Lower leg skin (tissue), 4 donors: ENCODE measurements at regions not wholly inside any gene's neighbourhood (a gene's known extent, or its start where the extent isn't known, plus 50 kb on each side); places are given as distances from the start of the nearest gene placed in this dataset.

Experiments used
- DNase-seq, 2 donors: peaks; one replicate each; pipeline ENCODE4 v3.0.0-alpha.2; 2019; ENCODE audit warnings: low spot score in 2 of 2
- H3K4me3 ChIP-seq: fragments of 200-600 bp; sonication (generic); 2 replicates; pipeline ENCODE4 v1.5.1; 2017; ENCODE audit warnings: mild to moderate bottlenecking, low read depth; ENCODE audit not compliant: poor library complexity, severe bottlenecking
- POLR2A ChIP-seq, 2 donors: fragments of 450-650 bp; IDR thresholded peaks; one replicate each; pipeline ENCODE4 v1.6.1; 2016 to 2017; ENCODE audit warnings: antibody characterized with exemption in 2 of 2, mild to moderate bottlenecking in 1 of 2, moderate library complexity in 1 of 2
- WGBS, 2 donors: methylation state at CpG; one replicate each; pipeline ENCODE4 v1.1.5; 2018; 5-methylcytosine and 5-hydroxymethylcytosine counted together
- intact Hi-C: fragments of 100-400 bp; cut with DNase I; formaldehyde crosslinking; loops from one replicate; pipeline ENCODE4 v1.15.0; 2023; ENCODE audit warnings: low total_unique reads
- TF ChIP-seq, protein P1 (sequence below), 3 donors: fragments of 450-650 bp; IDR thresholded peaks; one replicate each; pipeline ENCODE4 v1.5.1; 2016; ENCODE audit warnings: antibody characterized with exemption in 3 of 3, mild to moderate bottlenecking in 3 of 3, moderate library complexity in 2 of 3

DNA sequence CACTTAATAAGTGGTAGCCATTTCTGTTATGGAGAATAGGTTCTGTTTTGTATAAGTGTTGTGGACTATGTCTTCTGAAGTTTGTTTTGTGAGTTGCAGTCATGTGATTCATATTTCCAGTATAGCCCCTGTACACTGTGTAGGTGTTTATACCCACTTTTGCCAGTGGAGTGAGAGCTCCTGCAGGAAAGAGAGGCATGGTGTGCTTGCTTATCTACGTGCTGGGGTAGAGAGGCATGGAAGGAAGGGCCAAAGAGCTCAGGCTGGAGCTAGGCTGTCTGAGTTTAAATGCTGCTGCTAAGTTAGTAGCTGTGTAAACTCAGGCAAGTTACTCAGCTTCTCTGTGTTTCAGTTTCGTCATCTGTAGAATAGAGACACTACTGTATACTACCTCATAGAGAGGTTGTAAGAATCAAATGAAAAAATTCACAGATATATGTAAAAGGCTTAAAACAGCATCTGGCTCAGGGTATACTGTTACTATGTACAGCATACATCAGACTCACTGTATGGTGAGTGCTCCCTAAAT is 88.2 kb upstream of the SLC38A2 start:
- no peak for TF ChIP-seq POLR2A (IDR thresholded peaks at IDR 0.05)
- TF ChIP-seq, protein P1, sequence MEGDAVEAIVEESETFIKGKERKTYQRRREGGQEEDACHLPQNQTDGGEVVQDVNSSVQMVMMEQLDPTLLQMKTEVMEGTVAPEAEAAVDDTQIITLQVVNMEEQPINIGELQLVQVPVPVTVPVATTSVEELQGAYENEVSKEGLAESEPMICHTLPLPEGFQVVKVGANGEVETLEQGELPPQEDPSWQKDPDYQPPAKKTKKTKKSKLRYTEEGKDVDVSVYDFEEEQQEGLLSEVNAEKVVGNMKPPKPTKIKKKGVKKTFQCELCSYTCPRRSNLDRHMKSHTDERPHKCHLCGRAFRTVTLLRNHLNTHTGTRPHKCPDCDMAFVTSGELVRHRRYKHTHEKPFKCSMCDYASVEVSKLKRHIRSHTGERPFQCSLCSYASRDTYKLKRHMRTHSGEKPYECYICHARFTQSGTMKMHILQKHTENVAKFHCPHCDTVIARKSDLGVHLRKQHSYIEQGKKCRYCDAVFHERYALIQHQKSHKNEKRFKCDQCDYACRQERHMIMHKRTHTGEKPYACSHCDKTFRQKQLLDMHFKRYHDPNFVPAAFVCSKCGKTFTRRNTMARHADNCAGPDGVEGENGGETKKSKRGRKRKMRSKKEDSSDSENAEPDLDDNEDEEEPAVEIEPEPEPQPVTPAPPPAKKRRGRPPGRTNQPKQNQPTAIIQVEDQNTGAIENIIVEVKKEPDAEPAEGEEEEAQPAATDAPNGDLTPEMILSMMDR (IDR thresholded peaks at IDR 0.05), result no peak
- no peak overlapping the region for H3K4me3 ChIP-seq
- WGBS, 2 donors, result 89 to 98% methylated on average over 2 of the region's 2 CpGs
- intact Hi-C loops, result no loop called here
- DNase-seq, result no peak

DNA sequence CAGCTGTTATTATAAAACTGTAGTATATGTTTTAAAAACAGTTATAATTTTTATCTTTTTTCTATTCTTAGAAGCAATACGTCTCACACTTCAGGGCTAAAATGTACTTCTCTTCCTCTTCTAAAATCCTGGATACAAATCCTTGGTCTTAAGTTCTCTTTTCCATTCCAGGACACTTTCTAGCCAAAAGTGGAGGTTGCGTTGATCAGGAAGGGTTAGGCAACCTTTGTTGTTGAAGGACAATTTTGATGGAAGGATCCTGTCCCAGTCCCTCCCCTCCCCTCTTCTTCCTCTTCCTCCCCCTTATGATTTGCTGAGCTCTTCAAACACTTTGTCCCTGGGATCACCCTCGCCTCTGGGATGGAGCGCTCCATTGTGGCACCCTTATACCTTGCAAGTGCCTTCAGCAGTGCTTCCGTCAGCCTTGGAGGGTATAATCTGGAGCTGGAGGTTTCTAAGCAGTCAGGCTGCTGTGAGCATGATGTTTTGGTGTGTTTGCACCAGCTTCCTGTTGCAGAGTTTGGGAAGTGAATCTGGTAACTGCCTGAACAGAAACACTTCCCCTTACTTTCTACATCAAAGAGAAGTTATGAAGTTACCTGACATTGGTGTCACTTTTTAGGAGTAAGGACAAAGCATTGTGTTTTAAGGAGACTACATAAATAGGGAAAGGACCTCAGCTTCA is 87.4 kb upstream of the SLC38A2 start:
- intact Hi-C loops, result no loop called here
- WGBS, 2 donors, result 79 to 88% methylated on average over 5 of the region's 5 CpGs
- no peak for DNase-seq
- H3K4me3 ChIP-seq, result no peak overlapping the region
- no peak for TF ChIP-seq POLR2A (IDR thresholded peaks at IDR 0.05)
- TF ChIP-seq, protein P1 (IDR thresholded peaks at IDR 0.05), result no peak

DNA sequence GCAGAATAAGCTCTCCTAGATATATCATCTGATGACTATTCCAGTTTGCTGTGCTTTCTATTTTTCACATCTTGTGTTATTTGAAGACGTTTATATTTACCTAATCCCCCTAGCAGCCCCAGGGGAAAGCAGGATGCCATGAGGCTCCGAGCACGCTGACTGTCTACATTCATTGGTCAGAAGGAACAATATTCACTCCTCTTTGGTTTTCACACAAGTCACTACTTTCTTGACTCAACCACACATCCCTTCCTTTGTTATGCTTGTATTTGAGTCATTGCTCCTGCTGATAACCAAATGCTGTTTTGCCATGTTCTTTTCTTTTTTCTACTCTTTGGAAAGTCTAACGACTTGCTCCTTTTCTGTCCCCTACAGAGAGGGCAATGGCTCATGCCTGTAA is 86.5 kb upstream of the SLC38A2 start:
- WGBS, 2 donors, result 65 to 80% methylated on average over 4 of the region's 4 CpGs
- TF ChIP-seq POLR2A (IDR thresholded peaks at IDR 0.05), result no peak
- TF ChIP-seq, protein P1 (IDR thresholded peaks at IDR 0.05), result no peak
- no peak overlapping the region for H3K4me3 ChIP-seq
- no peak for DNase-seq
- intact Hi-C loops, result no loop called here

GRCh38 chr12:46458500-46459102 is 86.0 kb upstream of the SLC38A2 start:
- H3K4me3 ChIP-seq, result no peak overlapping the region
- 89 to 91% methylated on average over 3 of the region's 3 CpGs for WGBS, 2 donors
- intact Hi-C loops, result no loop called here
- no peak for DNase-seq
- no peak for TF ChIP-seq POLR2A (IDR thresholded peaks at IDR 0.05)
- TF ChIP-seq, protein P1 (IDR thresholded peaks at IDR 0.05), result no peak

- intact Hi-C loops, result no loop called here
- no peak overlapping the region for H3K4me3 ChIP-seq
- no peak for DNase-seq
- 93 to 98% methylated on average over 2 of the region's 2 CpGs for WGBS, 2 donors
- TF ChIP-seq POLR2A (IDR thresholded peaks at IDR 0.05), result no peak
- TF ChIP-seq, protein P1 (IDR thresholded peaks at IDR 0.05), result no peak
These were observed 85.4 kb upstream of the SLC38A2 start for GRCh38 chr12:46457958-46458357.
